ENCODE measurements at regions not wholly inside any gene's neighbourhood (a gene's known extent, or its start where the extent isn't known, plus 50 kb on each side); places are given as distances from the start of the nearest gene placed in this dataset.

- no peak for TF ChIP-seq MYC (IDR thresholded peaks at IDR 0.05; ENCODE audit: borderline replicate concordance, low read length)
- peak; percentile 42; the same call in 1 of the 2 replicates for TF ChIP-seq GATA3 (IDR thresholded peaks at IDR 0.05; ENCODE audit: borderline replicate concordance)
- no peak for TF ChIP-seq HDAC2 (IDR thresholded peaks at IDR 0.05)
- Histone ChIP-seq H3K4me3 (no peak overlapping the region), H3K9me3 (no peaks in the 10 kb centered on the region), H3K27ac (no peak overlapping the region), H3K4me2 (peak overlapping the region; percentile 30; the same call in 1 of the 3 replicates), H3K4me1 (peaks cover 25% of the 10 kb centered on the region)
- WGBS (ENCODE audit: missing lambda C conversion rate), result 53% methylated on average over 1 of the region's 1 CpG
- CTCF ChIA-PET, result no interaction called here
- DNase-seq (ENCODE audit: low read depth in 1 of 2, low spot score in 1 of 2), result peak in 1 of 2 experiments; percentile 27
- peak in 1 of 2 experiments; percentile 47; a peak in 2 of 6 replicates for ATAC-seq
- POLR2A ChIA-PET, result no interaction called here
- FAIRE-seq, result no peak
Observed at GRCh38 chr6:113668641-113669408, 188.3 kb upstream of the MARCKS start.

GRCh38 chr6:113669606-113670005 is 187.5 kb upstream of the MARCKS start:
- POLR2A ChIA-PET, result no interaction called here
- CTCF ChIA-PET, result no interaction called here
- WGBS (ENCODE audit: missing lambda C conversion rate), result 73% methylated on average over 1 of the region's 2 CpGs
- H3K27ac ChIP-seq, result peak overlapping the region in 1 of 2 experiments; percentile 21; a peak in 1 of 6 replicates
- DNase-seq (ENCODE audit: low read depth in 1 of 2, low spot score in 1 of 2), result no peak
- H3K4me1 ChIP-seq, result peaks cover 25% of the 10 kb centered on the region
- no peak for ATAC-seq
- H3K4me3 ChIP-seq, result no peak overlapping the region
- H3K4me2 ChIP-seq, result peak overlapping the region; percentile 30; the same call in 1 of the 3 replicates
- H3K9me3 ChIP-seq, result no peaks in the 10 kb centered on the region
- TF ChIP-seq E2F6 (IDR thresholded peaks at IDR 0.05; ENCODE audit: borderline replicate concordance, low read depth) (no peak), CHD2 (IDR thresholded peaks at IDR 0.05; ENCODE audit: low read length, partially characterized antibody) (no peak), FOXS1 (CRISPR knock-in tag; IDR thresholded peaks at IDR 0.05) (no peak), HOXB13 (CRISPR knock-in tag; IDR thresholded peaks at IDR 0.05; ENCODE audit: low read depth) (no peak), MAX (IDR thresholded peaks at IDR 0.05) (no peak), REST (IDR thresholded peaks at IDR 0.05) (no peak), FOSB (CRISPR knock-in tag; IDR thresholded peaks at IDR 0.05) (no peak), PBX3 (IDR thresholded peaks at IDR 0.05) (no peak)
- no peak for FAIRE-seq

GRCh38 chr6:113671421-113671820 is 185.7 kb upstream of the MARCKS start:
- ATAC-seq (peak in 1 of 2 experiments; percentile 42; a peak in 1 of 6 replicates), FAIRE-seq (no peak), DNase-seq (ENCODE audit: low read depth in 1 of 2, low spot score in 1 of 2) (peak in 1 of 2 experiments; percentile 11)
- H3K4me2 ChIP-seq, result peak overlapping the region; percentile 21; the same call in 1 of the 3 replicates
- 0% methylated on average over 1 of the region's 1 CpG for WGBS (ENCODE audit: missing lambda C conversion rate)
- no peak overlapping the region for H3K27ac ChIP-seq
- H3K9me3 ChIP-seq, result no peaks in the 10 kb centered on the region
- ChIA-PET CTCF (no interaction called here), POLR2A (no interaction called here)
- peaks cover 25% of the 10 kb centered on the region for H3K4me1 ChIP-seq
- H3K4me3 ChIP-seq, result no peak overlapping the region
- TF ChIP-seq TFCP2L1 (CRISPR knock-in tag; IDR thresholded peaks at IDR 0.05) (no peak), PBX3 (IDR thresholded peaks at IDR 0.05) (no peak), CBX8 (IDR thresholded peaks at IDR 0.05) (no peak), GATA3 (IDR thresholded peaks at IDR 0.05; ENCODE audit: borderline replicate concordance) (no peak), MYC (IDR thresholded peaks at IDR 0.05; ENCODE audit: borderline replicate concordance, low read length) (no peak), REST (IDR thresholded peaks at IDR 0.05) (no peak), CHD2 (IDR thresholded peaks at IDR 0.05; ENCODE audit: low read length, partially characterized antibody) (no peak), CHD4 (IDR thresholded peaks at IDR 0.05; ENCODE audit: borderline replicate concordance) (no peak), ELK1 (IDR thresholded peaks at IDR 0.05; ENCODE audit: low read depth, low read length) (no peak), FOSB (CRISPR knock-in tag; IDR thresholded peaks at IDR 0.05) (no peak), ESRRA (IDR thresholded peaks at IDR 0.05; ENCODE audit: borderline replicate concordance, low read length) (no peak), ZC3H11A (IDR thresholded peaks at IDR 0.05) (no peak), PHF8 (IDR thresholded peaks at IDR 0.05; ENCODE audit: borderline replicate concordance, low read depth) (no peak), TP53 (CRISPR knock-in tag; IDR thresholded peaks at IDR 0.05) (no peak)

Data from A549 (cell line).